Ramos (cell line): ENCODE measurements at regions not wholly inside any gene's neighbourhood (a gene's known extent, or its start where the extent isn't known, plus 50 kb on each side); places are given as distances from the start of the nearest gene placed in this dataset.

Source experiments
- in situ Hi-C: fragments of 300-500 bp; cut with MboI; formaldehyde crosslinking; loops from one replicate; pipeline ENCODE4 v1.14.3; 2022; ENCODE audit warnings: low sequenced_read_pairs; ENCODE audit not compliant: unreplicated experiment

DNA sequence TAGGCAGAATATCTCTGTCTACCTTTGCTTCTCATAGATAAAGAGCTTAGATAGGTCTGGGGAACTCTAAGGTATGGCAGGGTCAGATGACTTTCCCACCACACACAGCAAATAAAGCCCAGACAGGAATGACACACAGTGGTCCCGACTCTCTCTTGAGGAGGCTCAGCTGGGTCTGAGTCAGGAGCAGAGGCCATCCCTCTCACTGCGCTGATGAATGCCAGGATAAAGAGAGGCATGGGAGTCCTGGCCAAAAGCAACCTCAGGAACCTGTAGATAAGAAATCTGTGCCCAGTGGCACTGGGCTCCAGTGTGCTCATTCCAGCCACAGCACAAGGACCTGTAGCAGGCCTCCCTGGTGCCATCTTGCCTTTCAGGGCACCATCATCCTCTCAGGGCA is 129.4 kb upstream of the PARP11 start:
- in situ Hi-C loops, result no loop called here

DNA sequence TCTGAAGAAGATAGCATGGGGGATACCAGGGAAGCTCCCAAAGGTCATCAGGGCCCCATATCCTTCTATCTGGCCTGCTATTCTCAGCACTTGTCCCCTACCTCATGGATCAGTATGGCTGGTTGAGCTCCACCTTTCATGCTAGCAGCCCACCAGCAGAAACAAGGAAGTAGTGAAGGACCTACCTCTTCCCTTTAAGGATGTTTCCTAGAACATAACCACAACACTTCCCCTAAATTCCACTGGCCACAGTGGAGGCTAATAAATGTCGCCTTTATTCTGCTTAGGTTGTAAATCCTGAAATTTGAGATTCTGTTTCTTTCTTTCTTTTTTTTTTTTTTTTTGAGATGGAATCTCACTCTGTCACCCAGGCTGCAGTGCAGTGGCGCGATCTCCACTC is 128.6 kb upstream of the PARP11 start:
- in situ Hi-C loops, result no loop called here

DNA sequence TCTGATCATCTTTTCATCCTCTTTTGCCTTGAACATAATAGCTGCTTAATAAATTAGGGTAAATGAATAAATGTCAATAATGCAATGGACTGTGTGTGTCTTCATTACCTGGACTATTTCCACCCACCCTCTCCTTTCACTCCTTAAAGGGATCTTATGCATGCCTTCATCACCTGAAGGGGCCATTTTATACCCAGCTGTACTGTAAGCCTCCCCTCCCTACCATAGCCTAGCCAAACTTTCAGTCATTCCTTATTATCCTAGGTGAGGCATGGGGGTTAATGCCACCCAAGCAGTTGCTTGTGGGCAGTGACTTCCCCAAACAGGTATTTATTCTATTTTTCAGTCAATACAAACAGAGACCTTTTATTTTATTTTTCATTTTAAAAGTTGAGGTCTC is 127.8 kb upstream of the PARP11 start:
- in situ Hi-C loops, result no loop called here

DNA sequence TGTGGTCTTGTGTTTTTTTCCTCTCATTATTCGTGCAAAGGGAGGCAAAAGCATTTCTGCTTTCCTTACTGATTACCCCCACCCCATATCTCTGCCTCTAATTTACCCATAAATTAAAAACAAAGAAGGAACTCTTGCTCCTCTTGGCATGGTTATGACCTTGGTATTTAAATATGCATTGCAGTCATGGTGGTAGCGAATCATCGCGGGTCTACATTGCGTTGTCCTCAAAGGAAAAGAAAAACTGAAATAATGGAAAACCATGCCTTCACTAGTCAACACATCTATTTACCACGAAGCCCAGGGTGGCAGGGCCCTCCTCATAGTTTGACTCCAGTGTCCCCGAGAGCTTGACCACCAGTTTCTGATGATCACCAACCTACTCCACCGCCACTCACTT is 126.7 kb upstream of the PARP11 start:
- in situ Hi-C loops, result no loop called here

DNA sequence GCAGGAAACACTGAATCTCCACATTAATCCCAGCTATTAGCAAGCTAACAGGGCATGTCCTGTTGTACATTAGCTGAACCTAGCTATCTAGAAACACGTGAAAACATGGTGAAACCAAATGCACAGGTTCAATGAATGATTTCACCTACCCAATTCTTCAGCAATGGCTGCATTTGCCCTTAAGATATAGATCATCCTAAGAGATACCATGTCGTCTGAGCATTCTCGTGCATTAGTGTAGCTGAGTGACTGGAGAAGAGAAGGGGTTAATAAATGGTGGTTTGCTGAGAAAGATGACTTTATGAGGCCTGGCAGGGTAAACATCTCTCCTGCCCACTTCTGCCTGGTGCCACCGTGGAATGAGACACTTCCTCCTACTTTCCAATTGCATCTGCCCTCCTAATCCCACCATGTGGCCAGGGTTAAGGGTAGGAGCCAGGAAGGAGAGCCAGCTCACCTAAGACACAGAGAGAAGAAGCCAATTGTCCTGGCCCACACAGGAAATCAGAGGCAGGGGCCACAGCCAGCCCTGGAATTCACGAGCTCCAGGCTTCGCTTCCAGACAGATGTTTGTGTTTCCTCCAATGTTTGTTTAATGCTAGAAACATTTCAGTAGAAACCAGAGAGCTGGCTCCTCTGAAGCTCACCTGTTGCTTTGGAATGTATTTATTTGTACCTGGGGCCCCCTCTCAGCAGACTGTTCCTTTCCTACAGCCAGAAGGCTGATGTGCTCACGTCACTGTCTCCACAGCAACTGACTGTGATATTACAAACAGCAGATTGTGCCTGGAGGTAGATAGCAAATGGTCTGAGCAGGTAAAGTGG is 126.0 kb upstream of the PARP11 start:
- in situ Hi-C loops, result no loop called here

DNA sequence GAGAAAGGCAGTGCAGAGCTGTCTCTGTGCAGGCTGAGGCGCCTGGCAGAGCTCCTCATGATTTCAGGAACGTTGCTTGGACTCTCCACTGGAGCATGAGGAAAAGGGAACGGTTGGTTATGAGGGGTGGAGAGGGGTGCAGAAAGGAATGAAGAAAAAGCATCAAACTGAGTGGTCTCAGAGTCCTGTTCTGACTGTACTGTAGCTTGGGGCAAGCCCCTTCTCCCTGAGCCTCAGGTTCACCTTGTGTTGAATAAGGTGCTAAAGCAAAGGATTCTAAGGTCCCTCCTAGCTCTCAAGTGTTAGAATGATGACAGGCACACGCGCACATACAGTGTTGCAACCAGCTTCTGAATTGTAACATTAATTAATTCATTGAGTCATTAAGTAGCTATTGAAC is 125.2 kb upstream of the PARP11 start:
- in situ Hi-C loops, result no loop called here

DNA sequence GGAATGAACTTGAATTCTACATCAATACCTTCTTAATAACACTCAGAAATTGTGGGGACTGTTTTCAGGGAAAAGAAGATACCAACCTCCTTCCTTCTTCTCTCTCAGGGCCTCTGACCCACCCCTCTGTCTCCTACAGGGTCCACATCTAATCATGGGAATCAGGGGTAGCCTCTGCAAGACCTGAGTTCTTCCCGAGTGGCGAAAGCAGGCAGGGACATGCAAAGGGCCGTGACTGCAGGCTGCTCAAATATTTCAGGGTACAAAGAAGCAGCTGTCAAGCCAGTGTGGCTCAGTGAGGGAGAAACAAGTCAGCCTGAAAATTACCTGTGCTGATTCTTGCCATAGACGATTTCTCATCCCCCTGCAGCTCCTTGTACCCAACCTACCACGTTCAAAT is 123.1 kb upstream of the PARP11 start:
- in situ Hi-C loops, result no loop called here

DNA sequence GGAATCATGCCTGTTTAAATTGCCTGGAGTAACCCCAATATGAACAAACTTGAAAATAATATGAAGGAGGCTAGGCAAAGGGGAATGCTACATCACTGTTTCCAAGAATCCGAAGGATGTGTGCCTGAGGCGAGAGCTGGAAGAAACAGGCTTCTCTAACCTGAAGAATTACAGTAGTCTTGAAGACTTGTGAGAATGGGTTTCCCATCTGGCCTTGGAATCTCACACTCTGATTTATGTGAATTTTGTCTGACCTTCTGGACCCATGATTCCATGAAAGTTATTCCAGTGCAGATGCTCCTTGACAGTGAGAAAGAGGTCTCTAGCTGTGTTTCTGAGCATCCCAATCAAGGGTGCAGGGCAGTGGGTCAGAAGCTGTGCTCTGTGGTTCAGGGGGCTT is 122.1 kb upstream of the PARP11 start:
- in situ Hi-C loops, result no loop called here

DNA sequence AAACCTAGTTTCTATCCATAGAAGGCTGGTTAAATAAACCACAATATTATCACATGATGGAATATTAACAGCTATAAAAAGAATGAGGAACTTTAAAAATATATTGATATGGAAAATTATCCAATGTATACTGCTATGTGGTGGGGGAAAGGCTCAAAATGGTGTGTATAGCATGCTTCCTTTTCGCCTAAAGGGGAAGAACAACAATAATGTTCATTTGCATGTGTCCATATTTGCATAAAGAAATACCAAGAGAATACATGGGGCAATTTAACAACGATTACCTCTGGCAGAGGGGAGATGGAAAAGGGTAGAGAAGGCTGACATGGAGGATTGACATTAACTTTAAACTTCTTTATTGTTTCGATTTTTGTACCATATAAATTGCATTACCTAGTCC is 121.3 kb upstream of the PARP11 start:
- in situ Hi-C loops, result no loop called here

DNA sequence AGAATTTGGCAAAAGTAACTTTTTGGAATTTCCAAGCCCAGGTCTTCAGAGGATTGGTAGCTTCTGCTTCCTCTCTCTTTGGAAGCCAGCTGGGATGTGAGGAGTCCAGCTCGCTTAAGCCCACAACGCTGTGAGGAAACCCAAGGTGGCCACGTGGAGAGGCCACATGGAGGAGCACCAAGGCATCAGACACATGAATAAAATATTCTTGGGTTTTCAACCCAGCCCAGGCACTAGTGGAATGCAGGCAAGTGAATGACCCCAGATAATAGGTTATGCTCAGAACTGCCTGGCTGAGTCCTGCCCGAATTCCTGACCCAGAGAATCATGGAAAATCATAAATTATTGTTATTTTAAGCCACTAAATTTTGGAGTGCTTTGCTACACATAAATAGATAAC is 119.7 kb upstream of the PARP11 start:
- in situ Hi-C loops, result no loop called here

DNA sequence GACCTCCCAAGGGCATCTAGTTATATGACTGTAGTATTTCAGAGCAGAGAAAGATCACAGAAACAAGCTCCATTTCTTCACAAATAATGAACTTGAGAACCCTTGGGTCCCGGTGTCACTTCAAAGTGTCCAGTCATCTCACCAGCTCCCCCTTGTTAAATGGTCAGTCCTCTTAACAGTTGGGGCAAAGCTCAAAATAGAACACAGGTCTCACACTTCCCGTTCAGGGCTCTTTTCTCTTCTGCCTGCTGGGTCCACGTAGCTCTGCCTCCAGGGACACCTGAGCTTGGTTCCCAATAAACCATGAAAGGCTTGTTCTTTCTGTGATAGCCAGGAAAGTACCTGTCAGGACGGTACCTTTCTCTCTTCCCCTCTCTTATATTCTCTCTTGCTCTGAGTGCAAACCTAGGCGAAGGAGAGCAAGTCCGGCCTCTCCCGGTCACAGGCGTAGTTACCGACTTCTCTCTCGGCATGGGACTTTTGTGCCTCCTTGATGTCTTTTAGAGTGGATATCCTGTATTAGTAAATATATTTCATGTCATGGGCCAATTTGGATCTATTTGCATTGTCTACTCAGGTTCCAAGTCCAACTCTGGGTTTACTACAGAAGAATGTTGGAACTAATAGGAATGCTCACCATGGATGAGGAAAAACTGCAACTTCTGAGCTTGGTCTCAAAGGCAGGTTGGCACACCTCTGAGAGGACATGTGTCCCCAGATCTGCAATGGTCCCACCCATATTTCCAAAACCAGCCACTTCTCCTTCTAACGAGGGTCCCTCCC is 118.8 kb upstream of the PARP11 start:
- in situ Hi-C loops, result no loop called here

DNA sequence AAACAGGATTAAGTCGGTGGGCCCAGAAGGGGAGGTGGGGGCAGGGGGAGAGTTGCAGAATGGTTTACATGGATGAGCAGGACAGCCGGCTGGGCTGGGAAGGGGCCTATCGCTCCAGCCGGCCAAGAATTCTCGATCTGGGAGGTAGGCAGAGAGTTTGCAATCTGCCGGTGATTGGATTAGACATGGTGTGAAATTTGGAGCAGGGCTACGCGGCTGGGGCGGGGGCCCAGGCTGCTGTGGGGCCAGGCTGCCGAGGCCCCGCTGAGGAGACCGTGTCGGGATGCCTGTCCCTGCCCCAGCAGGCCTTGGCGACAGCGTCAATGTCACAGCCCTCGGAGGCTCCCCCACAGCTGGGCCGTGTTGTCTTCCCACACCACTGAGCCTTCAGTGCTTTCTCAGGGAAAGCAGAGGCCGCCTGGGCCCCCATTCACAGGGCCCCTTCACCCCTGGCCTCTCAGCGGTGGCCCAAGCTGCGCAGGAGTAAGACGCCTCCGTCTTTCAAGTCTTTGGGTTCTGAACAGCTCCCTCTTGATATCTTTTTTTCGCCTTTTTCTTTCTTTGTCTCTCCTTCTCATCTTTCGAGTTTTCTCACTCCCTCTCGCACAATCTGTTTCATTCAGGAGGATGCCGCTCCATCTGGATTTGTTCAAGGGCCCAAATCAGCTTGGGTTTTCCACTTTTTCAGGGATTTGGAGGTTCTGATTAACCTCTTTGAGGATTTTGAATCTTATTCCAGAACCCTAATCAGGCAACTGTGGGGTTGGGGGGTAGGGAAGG is 117.5 kb upstream of the PARP11 start:
- in situ Hi-C loops, result no loop called here

DNA sequence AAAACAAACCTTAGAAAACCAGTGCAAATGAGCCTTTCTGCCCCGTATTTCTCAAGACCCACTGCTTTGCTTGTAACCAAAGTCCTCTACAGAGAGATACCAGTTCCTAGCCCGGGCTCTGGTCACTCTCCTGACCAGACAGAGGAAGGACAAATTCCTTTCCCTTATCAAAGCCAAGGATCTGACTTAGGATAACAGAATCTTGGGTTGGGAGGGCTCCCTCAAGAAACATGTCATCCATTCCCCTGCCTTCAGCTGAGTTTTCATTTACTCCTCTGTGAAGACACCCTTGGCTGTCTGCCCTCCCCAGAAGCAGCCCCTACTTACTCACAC is 116.0 kb upstream of the PARP11 start:
- in situ Hi-C loops, result no loop called here

DNA sequence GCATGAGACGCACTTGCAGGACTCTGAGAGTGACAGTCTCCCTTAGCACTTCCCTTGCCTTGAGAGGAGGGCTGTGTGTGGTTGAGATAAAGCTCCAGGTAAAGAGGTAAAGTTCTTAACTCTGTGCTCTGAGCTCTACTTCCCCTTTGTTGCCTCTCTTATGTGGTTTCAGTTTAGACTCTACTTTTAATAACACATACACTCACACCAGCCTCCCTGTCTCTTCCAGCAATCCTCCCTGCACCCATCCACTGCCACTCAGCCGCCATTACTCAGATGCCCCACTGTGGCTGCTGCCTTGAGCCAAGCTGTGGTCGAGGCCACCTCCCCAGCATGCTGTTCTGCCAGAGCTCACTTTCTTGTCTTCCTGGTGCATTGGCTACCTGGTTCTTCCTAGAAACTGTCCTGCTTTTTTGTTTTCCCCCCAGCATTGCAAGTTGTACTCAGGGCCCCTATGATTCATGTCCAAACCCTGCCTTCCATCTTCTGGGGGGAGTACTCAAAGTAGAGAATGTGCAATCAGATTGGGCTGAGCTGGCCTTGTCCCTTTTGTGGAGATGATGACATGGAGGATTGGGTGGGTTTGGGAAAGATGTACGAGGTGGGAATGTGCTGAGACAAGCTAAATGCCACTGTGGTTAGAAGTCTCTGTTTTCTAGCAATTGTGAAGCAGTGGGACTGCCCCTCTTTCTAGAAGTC is 115.5 kb upstream of the PARP11 start:
- in situ Hi-C loops, result no loop called here

DNA sequence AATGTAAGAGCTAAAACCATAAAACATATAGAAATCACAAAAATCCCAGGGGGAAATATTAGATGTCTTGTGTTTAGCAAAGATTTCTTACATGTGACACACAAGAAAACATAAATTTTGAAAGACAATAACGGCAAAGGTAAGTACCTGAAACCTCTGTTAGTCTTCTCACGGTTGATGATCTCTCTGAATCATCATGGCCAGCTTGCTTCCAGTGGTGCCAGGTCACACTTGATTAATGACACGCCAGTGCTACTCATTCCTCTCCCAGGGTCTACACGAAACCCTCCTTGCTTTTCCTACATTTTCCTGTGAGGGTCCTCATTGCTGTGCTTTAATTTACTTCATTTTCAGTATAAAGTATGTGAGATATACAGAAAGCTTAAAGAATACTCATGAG is 114.4 kb upstream of the PARP11 start:
- in situ Hi-C loops, result no loop called here

DNA sequence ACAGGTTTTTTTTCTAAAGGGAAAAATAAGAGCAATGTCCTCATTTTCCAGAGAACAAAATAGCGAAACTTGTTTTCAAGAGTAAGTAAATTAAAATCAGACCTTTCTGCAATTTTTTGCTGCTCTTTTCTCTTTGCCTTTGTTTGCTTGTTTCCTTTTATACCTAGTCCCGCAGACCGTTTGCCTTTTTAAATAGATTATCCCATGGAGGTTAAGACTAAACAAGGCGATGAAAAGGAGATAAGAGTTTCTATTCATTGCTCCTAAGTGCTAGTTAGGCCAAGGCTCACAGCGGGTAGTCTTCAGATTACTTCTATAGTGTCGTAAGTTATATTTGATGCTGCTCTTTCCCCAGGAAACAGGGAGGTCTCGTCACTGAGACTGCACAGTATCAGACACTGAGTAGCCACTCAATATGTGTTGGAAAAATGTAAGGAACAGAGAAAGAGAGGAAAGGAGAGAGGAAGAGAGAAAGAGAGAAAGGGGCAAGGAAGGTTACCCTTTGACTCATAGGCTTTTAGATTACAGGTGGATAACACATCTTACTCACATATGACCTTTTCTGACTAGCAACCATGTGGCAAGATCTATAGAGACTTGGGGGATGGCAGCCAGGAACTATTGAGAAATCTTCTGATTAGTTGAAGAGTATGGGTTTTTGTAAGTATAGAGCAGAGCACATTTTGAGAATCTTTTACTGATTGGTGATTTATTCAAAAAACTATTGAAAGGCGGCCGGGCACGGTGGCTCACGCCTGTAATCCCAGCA is 107.5 kb upstream of the PARP11 start:
- in situ Hi-C loops, result no loop called here

DNA sequence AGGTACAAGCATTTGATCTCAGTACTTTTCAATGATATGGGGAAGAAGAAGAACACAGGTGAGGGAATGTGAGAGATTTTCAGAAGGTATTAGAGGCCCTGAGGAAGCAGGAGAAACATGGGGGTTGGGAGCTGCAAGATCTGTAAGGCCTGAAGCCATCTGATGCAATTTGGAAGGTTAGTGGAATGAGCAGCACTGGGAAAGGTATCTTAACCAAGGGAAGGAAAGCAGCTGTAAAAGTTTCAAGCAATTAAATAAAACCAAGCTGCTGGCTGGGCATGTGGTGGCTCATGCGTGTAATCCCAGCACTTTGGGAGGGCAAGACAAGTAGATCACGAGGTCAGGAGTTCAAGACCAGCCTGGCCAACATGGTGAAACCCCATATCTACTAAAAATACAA is 104.4 kb upstream of the PARP11 start:
- in situ Hi-C loops, result no loop called here

DNA sequence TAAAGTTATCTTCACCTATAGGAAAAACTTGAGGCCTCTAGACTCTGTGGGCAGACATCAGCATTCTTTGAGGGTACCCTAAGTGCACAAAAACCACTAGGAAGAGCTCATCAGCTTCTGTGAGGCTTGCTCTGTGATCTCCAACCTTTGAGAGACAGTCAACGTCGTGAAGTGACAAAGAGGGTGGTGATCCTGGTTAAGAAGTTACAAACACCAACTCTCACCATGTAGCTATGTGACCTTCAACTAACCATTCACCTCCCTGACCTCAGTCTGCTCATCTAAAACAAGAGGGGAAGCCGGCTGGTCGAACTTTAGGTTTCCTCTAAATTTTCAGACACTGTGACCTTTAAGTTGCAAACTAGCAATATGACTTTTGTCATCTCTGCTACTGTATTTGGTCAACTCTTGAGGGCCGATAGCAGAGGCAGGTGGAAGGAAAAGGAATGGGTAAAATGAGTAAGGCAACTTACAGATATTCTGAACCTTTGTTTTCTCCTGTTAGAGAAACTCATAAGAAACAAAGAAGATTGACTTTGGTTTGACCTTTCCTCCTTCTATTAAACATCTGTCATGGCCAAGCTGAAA is 103.2 kb upstream of the PARP11 start:
- in situ Hi-C loops, result no loop called here

DNA sequence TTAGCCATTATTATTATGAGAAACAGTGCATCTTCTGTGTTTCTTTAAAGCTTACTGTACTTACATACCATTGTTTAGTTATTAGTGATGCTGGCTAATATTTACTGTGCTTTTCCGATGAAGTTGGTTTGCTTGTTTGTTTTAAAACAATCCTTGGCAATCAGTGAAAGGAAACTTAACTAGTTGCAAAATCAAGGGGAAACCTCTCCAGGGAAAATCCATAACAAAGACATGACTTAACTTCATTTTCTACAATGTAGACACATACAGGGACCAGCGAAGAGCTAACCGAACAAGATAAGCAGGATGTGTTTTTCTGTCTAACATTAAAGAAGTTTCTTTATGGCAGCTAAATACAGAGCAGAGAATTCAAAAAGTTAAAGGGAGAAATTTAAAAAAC is 102.5 kb upstream of the PARP11 start:
- in situ Hi-C loops, result no loop called here

DNA sequence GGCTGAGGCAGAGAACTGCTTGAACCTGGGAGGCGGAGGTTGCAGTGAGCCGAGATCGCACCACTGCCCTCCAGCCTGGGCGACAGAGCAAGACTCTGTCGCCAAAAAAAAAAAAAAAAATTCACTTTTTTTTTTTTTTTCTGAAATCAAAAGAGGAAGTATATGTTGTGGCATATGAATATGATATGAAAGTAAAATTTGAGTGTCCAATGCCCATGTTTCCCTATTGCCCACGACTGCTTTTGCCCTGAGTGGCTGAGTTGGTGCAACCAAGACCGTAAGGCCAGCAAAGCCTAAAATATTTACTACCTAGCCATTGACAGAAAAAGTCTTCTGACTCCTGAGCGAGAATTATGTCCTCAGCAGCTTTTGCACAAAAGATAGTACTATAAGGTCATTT is 101.7 kb upstream of the PARP11 start:
- in situ Hi-C loops, result no loop called here
